Stimulated activated CD8-positive, alpha-beta memory T cell treated with anti-CD3 and anti-CD28 coated beads, Interleukin-7, amount 100 ng/mL, for 4 hours (primary cell): ENCODE measurements at regions not wholly inside any gene's neighbourhood (a gene's known extent, or its start where the extent isn't known, plus 50 kb on each side); places are given as distances from the start of the nearest gene placed in this dataset.
"Not testable (repeated sequence)": the region's sequence is repeated elsewhere in the genome, so short reads cannot be mapped to it uniquely, and the experiment has no call there.

ENCODE experiments used
- DNase-seq, 2 donors: peaks; one replicate each; pipeline ENCODE4 v3.0.0-alpha.2; 2020; ENCODE audit warnings: low read depth in 2 of 2

DNA sequence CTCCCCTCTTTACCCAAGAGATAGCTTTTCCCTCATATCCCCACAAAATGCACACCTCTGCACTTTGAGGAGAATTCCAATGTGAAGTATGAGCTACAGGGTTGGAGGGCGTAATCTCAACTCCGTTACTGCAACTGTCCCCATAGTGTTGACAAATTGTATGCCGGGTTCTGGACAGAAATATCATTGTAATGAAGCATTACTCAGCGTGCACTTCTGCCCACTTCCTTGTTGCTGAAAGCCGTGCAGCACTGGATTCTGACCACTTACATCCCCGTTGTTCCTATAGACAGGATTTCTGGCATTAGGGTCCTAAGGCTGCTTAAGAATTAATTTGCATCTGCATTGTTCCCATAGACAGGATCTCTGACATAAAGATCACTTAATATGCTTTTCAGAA is 205.6 kb downstream of the RHOU start:
- DNase-seq = no peak

DNA sequence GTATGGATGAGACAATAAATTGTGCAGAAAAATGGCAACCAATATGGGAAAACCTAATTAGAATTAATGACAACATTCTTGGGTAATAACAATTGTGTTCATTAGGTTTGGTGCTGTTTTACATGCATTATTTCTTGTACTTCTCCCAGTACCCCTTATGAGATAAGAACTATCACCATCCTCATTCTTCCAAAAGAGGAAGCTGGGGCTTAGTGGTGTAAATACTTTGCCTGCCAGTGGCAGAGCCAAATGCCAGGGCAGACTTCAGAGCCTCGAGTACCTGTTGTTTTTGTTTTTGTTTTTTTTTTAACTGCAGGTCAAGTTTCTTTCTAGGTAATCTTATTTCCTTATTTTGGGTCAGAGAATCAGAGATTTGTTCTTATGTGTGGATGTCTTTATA is 206.4 kb downstream of the RHOU start:
- no peak for DNase-seq

GRCh38 chr1:228943436-228943835 is 208.2 kb downstream of the RHOU start:
- no peak for DNase-seq

- no peak for DNase-seq
These were observed 209.0 kb downstream of the RHOU start for GRCh38 chr1:228944296-228944695.

- DNase-seq = no peak
These were observed 209.7 kb downstream of the RHOU start for GRCh38 chr1:228944935-228945371.

DNA sequence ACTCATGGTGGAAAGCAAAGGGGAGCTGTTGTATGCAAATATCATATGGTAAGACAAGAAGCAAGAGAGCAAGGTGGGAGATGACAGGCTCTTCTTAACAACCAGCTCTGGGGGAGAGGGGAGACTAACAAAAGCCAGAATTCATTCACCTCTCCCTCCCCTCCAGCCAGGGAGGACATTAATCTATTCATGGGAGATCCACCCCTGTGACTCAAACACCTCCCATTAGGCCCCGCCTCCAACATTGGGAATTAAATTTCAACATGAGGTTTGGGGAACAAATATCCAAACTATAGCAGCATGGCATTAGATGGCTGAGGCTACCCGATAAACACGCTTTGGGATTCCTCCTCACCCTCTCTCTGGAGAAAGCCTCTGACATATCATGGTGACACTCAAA is 210.6 kb downstream of the RHOU start:
- no peak for DNase-seq

GRCh38 chr1:228949617-228950016 is 214.3 kb downstream of the RHOU start:
- not testable (repeated sequence) for DNase-seq

GRCh38 chr1:228953207-228953606 is 217.9 kb downstream of the RHOU start:
- DNase-seq = no peak

- not testable (repeated sequence) for DNase-seq
These were observed 218.5 kb downstream of the RHOU start for GRCh38 chr1:228953808-228954207.

DNA sequence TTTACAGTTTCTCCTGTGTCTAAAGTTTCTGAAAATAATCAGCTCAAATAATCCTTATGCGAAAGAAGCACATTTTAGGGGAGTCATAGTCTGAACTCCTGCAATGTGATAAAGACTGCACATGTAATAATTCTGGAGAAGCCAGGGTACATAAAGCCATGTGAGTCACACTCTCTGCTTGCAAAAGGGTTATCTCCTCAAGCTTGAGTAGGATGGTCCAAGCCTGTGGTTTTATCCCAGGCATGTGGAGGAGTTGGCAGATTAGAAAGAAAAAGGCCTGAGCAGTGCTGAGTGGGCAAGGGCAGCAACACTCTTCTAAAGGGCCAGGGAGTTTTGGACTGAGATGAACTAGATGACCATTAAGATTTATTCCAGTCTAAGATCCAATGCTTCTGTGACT is 220.4 kb downstream of the RHOU start:
- no peak for DNase-seq

DNA sequence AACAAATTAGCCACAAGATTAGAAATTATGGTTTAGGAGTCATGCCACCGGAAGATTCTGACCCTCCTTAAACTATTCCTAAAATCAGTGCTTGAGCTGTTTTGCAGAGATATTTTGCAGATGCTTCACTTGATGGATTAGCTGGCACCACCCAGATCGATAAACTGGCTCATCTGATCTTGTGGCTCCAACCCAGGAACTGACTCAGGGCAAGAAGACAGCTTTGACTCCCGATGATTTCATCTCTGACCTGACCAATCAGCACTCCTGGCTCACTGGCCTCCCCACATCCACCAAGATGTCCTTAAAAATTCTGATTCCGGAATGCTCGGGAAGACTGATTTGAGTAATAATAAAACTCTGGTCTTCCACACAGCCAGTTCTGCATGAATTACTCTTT is 221.6 kb downstream of the RHOU start:
- no peak for DNase-seq

DNA sequence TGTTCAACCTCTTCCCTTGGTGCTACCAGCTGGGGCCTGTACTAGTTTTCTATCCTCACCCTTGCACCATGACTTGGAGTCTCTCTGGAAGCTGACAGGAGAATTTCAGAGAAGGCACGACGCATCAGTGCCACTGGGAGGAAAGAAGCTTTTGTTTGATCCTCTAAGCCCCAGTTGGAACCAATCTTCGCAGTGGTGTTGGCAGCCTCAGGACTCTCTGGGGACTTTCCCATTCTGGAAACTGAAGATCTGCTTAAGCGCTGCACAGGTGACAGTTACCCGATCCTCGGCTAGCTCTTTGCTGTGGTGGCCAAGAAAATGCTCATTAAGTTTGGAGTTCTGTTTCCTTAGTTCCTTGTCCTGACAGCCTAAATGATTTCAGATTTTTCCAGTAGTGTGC is 222.3 kb downstream of the RHOU start:
- DNase-seq = no peak

DNA sequence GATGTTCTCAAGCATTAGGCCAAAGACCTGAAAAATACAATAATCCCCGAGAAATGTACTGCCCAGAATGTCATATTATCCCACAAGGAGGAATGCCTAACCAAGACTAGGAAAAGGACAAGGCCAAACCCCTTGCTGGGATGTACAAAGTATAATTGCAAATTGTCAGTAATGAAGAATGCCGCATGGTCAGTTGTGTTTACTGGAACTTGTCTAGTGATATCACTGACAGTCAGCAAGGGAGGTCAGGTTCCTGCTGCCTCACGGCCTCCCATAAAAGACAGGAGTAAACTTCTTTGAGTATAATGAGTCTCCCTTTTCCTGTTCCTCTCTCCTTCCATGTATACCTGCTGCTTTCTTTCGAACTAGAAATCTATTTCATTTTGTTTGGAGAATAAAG is 222.8 kb downstream of the RHOU start:
- DNase-seq = no peak

- DNase-seq = no peak
These were observed 223.5 kb downstream of the RHOU start for GRCh38 chr1:228958741-228959140.

- DNase-seq = no peak
These were observed 225.4 kb downstream of the RHOU start for GRCh38 chr1:228960705-228961104.

DNA sequence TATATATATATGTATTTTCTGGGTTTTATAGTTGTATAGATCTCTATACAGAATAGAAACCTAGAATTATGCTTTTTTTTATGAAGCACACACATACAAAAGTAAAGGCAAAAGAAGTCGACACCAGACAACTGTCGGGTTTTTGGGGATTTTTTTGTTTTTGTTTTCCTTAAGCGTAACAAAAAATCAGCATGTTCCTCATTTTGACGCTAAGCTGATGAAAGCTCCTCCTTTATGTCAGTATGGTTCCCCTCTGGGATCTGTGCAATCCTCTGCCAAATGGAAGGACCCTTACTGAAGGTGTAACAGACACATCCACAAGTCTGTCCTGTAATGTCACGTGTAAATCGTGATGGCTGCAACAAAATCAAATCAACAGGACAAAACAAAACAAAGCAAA is 226.2 kb downstream of the RHOU start:
- DNase-seq = no peak

GRCh38 chr1:228963795-228964177 is 228.5 kb downstream of the RHOU start:
- DNase-seq = no peak

DNA sequence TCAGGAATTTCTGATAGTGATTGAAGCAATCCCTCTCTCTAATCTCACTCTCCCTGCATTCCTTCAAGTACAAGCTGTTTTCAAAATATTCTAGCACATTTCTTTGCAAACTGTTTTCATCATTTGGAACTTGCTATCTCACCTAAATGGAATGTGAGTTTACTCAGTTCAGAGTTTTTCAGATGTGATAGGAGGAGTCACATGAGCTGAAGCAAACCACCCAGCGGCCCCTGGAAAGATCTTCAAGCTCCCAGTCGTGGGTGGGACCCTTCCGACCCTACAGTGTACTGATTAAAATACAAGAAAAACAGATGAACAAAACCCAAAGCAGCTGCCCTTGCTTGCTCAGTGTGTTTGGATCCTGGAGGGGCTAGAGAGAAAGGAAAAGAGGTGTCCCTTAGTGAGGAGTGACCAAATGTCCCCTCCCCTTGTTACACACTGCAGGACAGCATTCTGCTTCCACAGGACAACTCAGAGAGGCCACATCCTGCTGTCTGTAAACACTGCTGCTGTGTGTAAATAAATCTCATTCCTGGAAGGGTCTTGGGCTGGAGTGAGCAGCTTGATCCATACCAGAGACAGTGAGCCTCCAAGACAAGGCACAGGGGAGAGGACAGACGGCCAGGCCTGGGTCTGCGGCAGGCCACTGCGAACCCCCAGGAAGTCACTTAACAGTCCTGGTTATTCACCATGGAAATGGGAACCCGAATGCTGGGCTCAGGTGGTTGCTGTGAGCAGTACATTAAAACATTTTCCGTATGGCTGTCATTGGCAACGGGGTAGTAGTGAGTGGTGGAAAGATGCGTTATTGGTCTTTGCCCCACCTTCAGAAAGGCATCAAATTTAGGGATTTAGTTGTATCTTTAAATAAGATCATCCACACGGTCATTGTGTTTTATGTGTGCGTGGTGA is 229.2 kb downstream of the RHOU start:
- DNase-seq = no peak

GRCh38 chr1:228968891-228969606 is 233.8 kb downstream of the RHOU start:
- no peak for DNase-seq

GRCh38 chr1:228969953-228970800 is 234.9 kb downstream of the RHOU start:
- DNase-seq = no peak

DNA sequence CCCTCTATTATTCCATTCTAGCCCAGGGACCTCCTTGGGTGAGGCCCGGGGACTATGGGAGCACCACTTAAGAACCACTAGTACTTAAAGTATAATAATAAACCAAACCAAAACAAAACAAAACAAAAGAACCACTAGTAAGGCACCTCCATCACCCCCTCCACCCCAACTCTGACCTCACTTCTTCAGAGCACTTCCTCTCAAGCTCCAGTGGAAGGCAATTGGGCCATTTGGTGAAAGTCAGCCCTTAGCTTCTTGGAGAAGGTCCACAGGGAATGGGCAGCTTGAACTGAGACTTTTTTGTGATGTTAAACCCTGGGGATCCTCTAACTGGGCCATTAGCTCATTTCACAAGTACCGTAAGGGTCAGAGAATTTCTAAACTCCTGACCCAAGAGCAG is 237.3 kb downstream of the RHOU start:
- DNase-seq = no peak

DNA sequence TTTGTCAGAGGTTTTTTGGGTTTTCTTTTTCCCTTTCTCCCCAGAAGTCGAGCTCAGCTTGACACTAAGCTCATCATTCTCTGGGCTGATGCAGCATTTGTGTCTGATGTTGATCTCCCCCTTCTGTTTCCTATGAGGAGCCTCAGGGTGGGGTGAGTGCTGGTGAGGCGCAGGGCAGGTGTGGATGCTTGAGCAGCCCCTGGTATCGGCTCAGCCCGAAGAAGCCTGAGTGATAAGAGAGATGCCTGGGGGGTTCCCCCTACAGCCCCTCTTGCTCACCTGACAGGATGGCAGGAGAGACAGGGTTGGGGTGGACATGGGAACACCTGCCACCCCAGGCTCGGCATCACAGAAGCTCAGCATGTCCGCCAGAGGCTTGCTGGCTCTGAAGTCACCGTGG is 239.0 kb downstream of the RHOU start:
- no peak for DNase-seq
